Cardiac fibroblast (primary cell): ENCODE measurements at regions not wholly inside any gene's neighbourhood (a gene's known extent, or its start where the extent isn't known, plus 50 kb on each side); places are given as distances from the start of the nearest gene placed in this dataset.

ENCODE experiments used
- DNase-seq, 2 donors: peaks; one replicate each; pipeline versions ENCODE4 v3.0.0 to v3.0.0-alpha.2; 2010; ENCODE audit warnings: low read depth in 2 of 2
- H3K4me3 ChIP-seq, 2 donors: replicated peaks in 1 of 2; 1 replicate in 1 of 2; 2 replicates in 1 of 2; pipeline ENCODE4 v1.5.1; 2011; ENCODE audit warnings: low read depth in 2 of 2, low read length in 2 of 2, mild to moderate bottlenecking in 2 of 2, moderate library complexity in 1 of 2
- TF ChIP-seq, protein P1 (sequence below): IDR thresholded peaks from one replicate; pipeline ENCODE4 v1.5.1; 2011; ENCODE audit warnings: low read depth, mild to moderate bottlenecking, low read length, inconsistent platforms

GRCh38 chr22:22401381-22401780 lies 107.2 kb downstream of the ZNF280B start:
- no peak for DNase-seq
- H3K4me3 ChIP-seq: no peak overlapping the region
- TF ChIP-seq, protein P1, sequence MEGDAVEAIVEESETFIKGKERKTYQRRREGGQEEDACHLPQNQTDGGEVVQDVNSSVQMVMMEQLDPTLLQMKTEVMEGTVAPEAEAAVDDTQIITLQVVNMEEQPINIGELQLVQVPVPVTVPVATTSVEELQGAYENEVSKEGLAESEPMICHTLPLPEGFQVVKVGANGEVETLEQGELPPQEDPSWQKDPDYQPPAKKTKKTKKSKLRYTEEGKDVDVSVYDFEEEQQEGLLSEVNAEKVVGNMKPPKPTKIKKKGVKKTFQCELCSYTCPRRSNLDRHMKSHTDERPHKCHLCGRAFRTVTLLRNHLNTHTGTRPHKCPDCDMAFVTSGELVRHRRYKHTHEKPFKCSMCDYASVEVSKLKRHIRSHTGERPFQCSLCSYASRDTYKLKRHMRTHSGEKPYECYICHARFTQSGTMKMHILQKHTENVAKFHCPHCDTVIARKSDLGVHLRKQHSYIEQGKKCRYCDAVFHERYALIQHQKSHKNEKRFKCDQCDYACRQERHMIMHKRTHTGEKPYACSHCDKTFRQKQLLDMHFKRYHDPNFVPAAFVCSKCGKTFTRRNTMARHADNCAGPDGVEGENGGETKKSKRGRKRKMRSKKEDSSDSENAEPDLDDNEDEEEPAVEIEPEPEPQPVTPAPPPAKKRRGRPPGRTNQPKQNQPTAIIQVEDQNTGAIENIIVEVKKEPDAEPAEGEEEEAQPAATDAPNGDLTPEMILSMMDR: no peak

DNA sequence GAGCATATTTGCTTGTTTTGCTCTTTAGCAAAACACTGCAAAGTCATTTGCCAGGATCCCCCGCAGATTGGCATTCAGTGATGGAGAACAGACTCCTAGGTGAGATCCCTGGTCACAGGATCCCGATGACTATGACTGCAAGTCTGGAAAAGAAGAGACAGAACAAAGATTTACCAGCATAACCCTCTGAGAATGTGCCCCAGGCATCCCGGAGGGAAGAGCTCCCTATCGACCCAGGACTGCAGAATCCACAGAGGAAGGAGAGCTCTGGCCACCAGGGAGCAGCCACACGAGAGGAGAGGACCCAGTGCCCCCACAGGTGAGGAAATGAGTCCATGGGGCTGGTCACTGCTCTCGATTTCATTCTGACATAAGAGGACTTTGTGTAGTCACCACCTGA lies 105.2 kb downstream of the ZNF280B start:
- TF ChIP-seq, protein P1: no peak

GRCh38 chr22:22403771-22404170 lies 104.8 kb downstream of the ZNF280B start:
- TF ChIP-seq, protein P1: no peak
- DNase-seq: no peak
- no peak overlapping the region for H3K4me3 ChIP-seq

More for the DNA sequence above, 105.2 kb downstream of the ZNF280B start:
- DNase-seq: no peak
- H3K4me3 ChIP-seq: no peak overlapping the region

GRCh38 chr22:22404598-22405284 lies 103.8 kb downstream of the ZNF280B start:
- TF ChIP-seq, protein P1: no peak
- no peak overlapping the region for H3K4me3 ChIP-seq
- DNase-seq: no peak

DNA sequence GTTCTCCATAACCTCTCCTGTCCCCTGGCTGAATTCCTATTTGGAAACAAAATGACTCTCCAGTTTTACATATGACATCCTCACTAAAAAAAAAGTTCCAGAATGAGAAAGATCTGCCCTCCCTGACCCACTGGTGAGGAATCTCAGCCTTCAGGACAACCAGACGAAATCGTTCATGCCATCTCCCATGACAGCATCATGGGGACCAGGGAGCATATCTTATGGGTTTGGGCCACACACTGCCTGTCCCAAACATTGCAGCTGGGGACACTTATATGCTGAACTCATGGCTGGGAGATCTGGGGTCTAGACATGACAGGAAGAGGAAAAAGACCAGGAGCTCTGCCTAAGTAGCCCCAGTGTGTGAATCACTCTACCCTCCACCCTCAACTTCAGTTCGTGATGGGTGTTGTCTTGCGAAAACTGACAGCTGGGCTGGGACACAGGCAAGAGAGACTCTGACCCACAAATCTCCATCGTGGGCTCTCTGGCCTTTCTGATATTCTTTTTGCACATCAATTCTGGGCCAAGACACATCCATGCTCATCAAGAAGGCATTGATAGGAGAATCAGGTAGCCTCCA lies 102.0 kb downstream of the ZNF280B start:
- TF ChIP-seq, protein P1: no peak
- no peak overlapping the region for H3K4me3 ChIP-seq
- DNase-seq: no peak

DNA sequence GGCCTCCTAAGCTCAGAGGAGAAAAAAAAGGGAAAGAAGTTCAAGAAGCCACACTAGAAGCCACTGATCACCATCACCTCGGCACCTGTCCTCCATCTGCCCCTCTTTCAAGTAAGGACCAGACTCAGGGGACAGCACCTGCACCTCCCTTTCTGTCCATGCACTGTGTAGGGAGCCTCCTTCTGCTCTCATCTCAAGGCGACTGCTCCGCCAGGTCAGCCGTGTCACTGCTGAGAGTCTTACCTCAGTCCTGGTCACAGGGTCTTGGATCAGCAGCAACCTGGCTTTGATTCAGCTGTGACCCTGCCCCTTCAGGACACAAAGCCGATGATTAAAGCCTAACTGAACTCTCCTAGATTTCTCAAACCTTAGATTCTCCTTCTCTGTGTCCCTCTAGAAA lies 101.5 kb downstream of the ZNF280B start:
- TF ChIP-seq, protein P1: no peak
- DNase-seq: no peak
- no peak overlapping the region for H3K4me3 ChIP-seq

- no peak overlapping the region for H3K4me3 ChIP-seq
- no peak for DNase-seq
- TF ChIP-seq, protein P1: no peak
These were observed 100.3 kb downstream of the ZNF280B start for GRCh38 chr22:22408269-22408668.
